SK-N-MC (cell line): ENCODE measurements at regions not wholly inside any gene's neighbourhood (a gene's known extent, or its start where the extent isn't known, plus 50 kb on each side); places are given as distances from the start of the nearest gene placed in this dataset.
"Not testable (repeated sequence)": the region's sequence is repeated elsewhere in the genome, so short reads cannot be mapped to it uniquely, and the experiment has no call there.

Experiments
- DNase-seq: peaks from one replicate; pipeline ENCODE4 v3.0.0-alpha.2; 2011; ENCODE audit warnings: low read depth, low spot score
- H3K27ac ChIP-seq: fragments of 200-600 bp; sonication (generic); 2 replicates; pipeline ENCODE4 v1.5.1; 2016; ENCODE audit warnings: mixed run types
- H3K36me3 ChIP-seq: fragments of 200-600 bp; sonication (generic); 2 replicates; pipeline ENCODE4 v1.6.1; 2017; ENCODE audit warnings: antibody characterized with exemption, low read length, mixed read lengths; ENCODE audit not compliant: insufficient read depth
- H3K4me3 ChIP-seq: fragments of 200-600 bp; sonication (generic); 2 replicates; pipeline ENCODE4 v1.5.1; 2016
- H3K9ac ChIP-seq: fragments of 200-600 bp; sonication (generic); 2 replicates; pipeline ENCODE4 v1.8.0; 2017; ENCODE audit warnings: mixed run types, mixed read lengths; ENCODE audit not compliant: insufficient read length
- H3K9me3 ChIP-seq: fragments of 200-600 bp; sonication (generic); 2 replicates; pipeline ENCODE4 v1.6.1; 2017; ENCODE audit warnings: low read depth, mild to moderate bottlenecking, antibody characterized with exemption, low read length, moderate library complexity, mixed read lengths
- EZH2 ChIP-seq: fragments of 200-600 bp; sonication (generic); IDR thresholded peaks from one replicate; pipeline ENCODE4 v1.6.1; 2017; ENCODE audit warnings: antibody characterized with exemption
- FOXP2 ChIP-seq: optimal IDR thresholded peaks from 2 replicates; pipeline ENCODE3; 2011; ENCODE audit warnings: mild to moderate bottlenecking, moderate library complexity; ENCODE audit not compliant: insufficient read depth; ENCODE audit errors: extremely low read length, control extremely low read depth
- POLR2AphosphoS5 ChIP-seq: IDR thresholded peaks from 2 replicates; pipeline ENCODE4 v1.6.1; 2012; ENCODE audit warnings: mild to moderate bottlenecking, low read depth, low read length, borderline replicate concordance

GRCh38 chr4:145260091-145260490, 79.7 kb upstream of the OTUD4 start:
- TF ChIP-seq EZH2 (no peak), POLR2AphosphoS5 (no peak), FOXP2 (no peak)
- no peak overlapping the region for H3K27ac ChIP-seq
- DNase-seq: no peak

GRCh38 chr4:145255311-145255710, 74.9 kb upstream of the OTUD4 start:
- not testable (repeated sequence) for H3K9ac ChIP-seq, H3K36me3 ChIP-seq, H3K9me3 ChIP-seq, DNase-seq, H3K4me3 ChIP-seq, H3K27ac ChIP-seq

More at GRCh38 chr4:145260091-145260490, 79.7 kb upstream of the OTUD4 start:
- Histone ChIP-seq H3K9ac (no peak overlapping the region), H3K4me3 (no peak overlapping the region), H3K9me3 (no peaks in the 10 kb centered on the region), H3K36me3 (no peaks in the 10 kb centered on the region)

- no peak for DNase-seq
- no peak overlapping the region for H3K4me3 ChIP-seq
- H3K9ac ChIP-seq: no peak overlapping the region
- no peaks in the 10 kb centered on the region for H3K9me3 ChIP-seq
- H3K36me3 ChIP-seq: no peaks in the 10 kb centered on the region
- TF ChIP-seq FOXP2 (no peak), EZH2 (no peak), POLR2AphosphoS5 (no peak)
- no peak overlapping the region for H3K27ac ChIP-seq
Observed at GRCh38 chr4:145252190-145252589, 71.8 kb upstream of the OTUD4 start.

- Histone ChIP-seq H3K4me3 (no peak overlapping the region), H3K27ac (no peak overlapping the region), H3K9me3 (no peaks in the 10 kb centered on the region), H3K36me3 (no peaks in the 10 kb centered on the region), H3K9ac (no peak overlapping the region)
- no peak for DNase-seq
- TF ChIP-seq EZH2 (no peak), FOXP2 (no peak), POLR2AphosphoS5 (no peak)
Observed at GRCh38 chr4:145251391-145251790, 71.0 kb upstream of the OTUD4 start.

- Histone ChIP-seq H3K36me3 (no peaks in the 10 kb centered on the region), H3K27ac (peak overlapping the region; percentile 90), H3K9me3 (no peaks in the 10 kb centered on the region), H3K4me3 (peak overlapping the region; percentile 30), H3K9ac (peak overlapping the region; percentile 1)
- DNase-seq: no peak
- TF ChIP-seq POLR2AphosphoS5 (no peak), FOXP2 (no peak), EZH2 (no peak)
Observed at GRCh38 chr4:145248971-145249370, 68.6 kb upstream of the OTUD4 start.

- TF ChIP-seq EZH2: no peak
- TF ChIP-seq POLR2AphosphoS5: no peak
- no peak for TF ChIP-seq FOXP2
- Histone ChIP-seq H3K27ac (peak overlapping the region; percentile 90), H3K9me3 (no peaks in the 10 kb centered on the region), H3K4me3 (peak overlapping the region; percentile 30), H3K36me3 (no peaks in the 10 kb centered on the region), H3K9ac (peak overlapping the region; percentile 1)
- no peak for DNase-seq
Observed at GRCh38 chr4:145248502-145248901, 68.1 kb upstream of the OTUD4 start.

GRCh38 chr4:145234091-145234706, 53.8 kb upstream of the OTUD4 start:
- Histone ChIP-seq H3K4me3 (no peak overlapping the region), H3K27ac (no peak overlapping the region), H3K9me3 (no peaks in the 10 kb centered on the region), H3K9ac (no peak overlapping the region), H3K36me3 (no peaks in the 10 kb centered on the region)
- TF ChIP-seq FOXP2 (no peak), POLR2AphosphoS5 (no peak), EZH2 (no peak)
- DNase-seq: no peak

- Histone ChIP-seq H3K9me3 (no peaks in the 10 kb centered on the region), H3K9ac (no peak overlapping the region), H3K27ac (no peak overlapping the region), H3K4me3 (no peak overlapping the region), H3K36me3 (no peaks in the 10 kb centered on the region)
- no peak for DNase-seq
- TF ChIP-seq POLR2AphosphoS5 (no peak), EZH2 (no peak), FOXP2 (no peak)
Observed at GRCh38 chr4:145231906-145232700, 51.7 kb upstream of the OTUD4 start.

GRCh38 chr4:145230726-145231125, 50.3 kb upstream of the OTUD4 start:
- Histone ChIP-seq H3K4me3 (no peak overlapping the region), H3K27ac (no peak overlapping the region), H3K9me3 (no peaks in the 10 kb centered on the region), H3K9ac (no peak overlapping the region), H3K36me3 (no peaks in the 10 kb centered on the region)
- DNase-seq: no peak
- TF ChIP-seq EZH2 (no peak), FOXP2 (no peak), POLR2AphosphoS5 (no peak)
